ENCODE measurements at regions not wholly inside any gene's neighbourhood (a gene's known extent, or its start where the extent isn't known, plus 50 kb on each side); places are given as distances from the start of the nearest gene placed in this dataset.
"Not testable (repeated sequence)": the region's sequence is repeated elsewhere in the genome, so short reads cannot be mapped to it uniquely, and the experiment has no call there.

DNA sequence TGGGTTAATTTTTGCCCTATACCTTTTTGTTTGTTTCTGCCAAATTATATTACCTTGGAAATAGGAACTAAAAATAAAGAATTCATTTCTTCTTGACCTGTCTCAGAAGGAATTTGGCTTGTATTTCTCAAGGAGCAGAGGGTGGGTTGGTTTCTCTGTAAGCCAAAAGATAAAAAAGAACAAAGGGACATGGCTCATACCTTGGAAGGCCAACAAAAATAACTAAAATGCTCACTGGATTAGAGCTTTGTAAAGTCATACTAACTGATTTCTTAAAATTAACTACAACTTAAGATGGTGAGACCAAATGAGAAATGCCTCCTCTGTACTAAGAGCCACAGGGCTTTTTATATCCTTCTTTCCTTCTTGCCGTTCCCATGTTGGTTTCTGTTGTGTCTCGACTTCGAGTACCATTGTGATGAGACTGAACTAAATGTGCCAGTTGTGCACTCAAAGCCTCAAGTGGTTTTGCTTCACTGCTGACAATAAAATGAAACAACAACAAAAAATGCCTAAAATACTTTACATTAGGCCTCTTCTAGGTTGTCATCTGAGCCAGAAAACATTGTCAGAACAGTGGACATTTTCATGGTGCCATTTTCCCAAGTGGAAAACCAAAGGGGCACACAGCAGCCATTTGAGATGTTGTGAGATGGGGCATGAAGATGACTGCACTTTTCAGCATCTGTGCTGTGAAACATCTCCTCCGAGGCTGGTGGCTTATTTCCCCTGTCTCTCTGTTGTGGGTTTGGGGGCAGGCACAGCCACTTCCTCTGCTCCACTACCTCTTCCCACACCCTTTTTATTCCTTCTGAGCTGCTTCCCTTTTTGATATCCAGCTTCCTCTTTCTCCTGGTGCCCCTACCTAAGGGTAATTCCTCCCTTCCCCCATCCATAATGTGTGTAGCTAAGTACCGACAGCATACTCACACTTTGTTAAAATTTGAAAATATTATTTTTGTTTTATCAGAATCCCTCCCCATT lies 51.8 kb upstream of the AGR3 start:
- no peak for DNase-seq (ENCODE audit: low spot score)

DNA sequence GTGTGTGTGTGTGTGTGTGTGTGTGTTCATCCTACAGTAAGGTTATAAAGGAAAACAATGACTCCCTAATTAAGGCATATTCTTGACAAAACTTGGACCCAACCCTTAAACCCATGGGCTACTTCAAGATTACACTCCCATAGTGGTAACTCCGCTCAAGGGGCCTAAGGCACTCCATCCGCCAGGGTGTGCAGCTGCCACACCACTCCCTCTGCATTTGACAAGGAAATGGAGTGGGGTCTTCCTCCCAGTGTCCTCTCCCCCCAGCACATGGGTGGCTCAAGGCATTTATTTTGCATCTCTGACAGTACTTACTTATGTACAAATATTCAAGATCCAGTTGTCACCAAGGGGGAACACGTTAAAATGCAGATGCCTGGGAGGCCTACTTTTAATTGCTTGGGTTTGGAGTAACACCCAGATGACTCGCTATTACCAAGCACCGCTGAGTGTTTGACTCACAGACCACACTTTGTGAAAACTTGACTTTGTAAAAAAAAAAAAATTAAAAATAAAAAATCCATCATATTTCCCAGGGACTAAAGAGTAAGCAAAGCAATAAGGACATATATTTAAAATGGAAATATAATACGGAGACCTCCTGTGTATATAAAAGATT lies 53.0 kb upstream of the AGR3 start:
- DNase-seq (ENCODE audit: low spot score): no peak

DNA sequence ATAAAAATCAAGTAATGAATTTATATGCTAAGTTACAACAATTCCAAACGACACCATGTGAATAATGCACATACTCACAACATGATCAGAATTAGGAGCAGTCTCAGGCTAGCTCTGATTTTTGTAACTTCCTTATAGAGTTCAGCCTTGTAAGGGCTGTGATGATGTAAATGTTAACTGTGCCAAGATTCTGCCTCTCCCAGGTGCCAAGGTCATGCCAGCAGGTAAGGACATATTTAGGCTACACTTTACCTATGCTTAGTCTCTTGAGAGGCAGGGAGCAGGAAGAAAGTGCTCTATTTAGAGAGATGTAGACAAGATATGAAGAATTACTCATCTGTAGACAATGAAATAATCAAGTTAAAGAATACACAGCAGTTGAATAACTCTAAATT lies 53.6 kb upstream of the AGR3 start:
- peak; percentile 83 for DNase-seq (ENCODE audit: low spot score)

DNA sequence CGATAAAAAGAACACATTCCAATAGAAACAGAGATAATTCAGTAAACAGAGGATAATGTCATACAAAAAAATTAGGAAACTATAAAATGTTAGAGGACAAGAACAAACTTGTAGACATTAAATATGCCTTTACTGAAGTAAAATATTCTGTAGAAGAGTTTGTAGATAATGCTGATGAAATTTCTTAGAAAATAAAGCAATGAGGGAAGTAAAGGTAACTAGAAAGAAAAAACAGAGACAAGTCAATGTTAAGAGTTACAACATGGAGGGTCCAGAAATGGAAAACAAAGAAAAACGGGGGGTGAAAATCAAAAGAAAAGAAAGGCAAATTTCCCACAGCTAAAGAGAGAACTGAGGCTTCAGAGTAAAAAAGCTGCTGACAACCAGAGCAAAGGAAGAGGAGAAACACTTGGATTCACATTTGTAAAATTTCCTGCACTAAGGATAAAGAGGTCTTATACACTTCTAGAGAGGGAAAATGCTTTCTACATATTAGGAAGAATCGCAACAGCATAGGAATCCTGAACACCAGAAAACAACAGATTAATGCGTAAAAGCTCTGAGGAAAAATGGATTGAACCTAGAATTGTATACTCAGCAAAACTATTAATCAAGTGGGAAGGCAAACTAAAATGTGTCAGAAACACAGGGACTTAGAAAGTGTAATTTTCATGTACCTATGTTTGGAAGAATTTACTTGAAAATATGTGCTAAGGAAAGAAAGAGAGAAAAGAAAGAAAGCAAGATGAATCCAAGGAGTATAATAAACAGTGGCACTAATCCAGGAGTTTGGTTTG lies 55.0 kb upstream of the AGR3 start:
- DNase-seq (ENCODE audit: low spot score): no peak

DNA sequence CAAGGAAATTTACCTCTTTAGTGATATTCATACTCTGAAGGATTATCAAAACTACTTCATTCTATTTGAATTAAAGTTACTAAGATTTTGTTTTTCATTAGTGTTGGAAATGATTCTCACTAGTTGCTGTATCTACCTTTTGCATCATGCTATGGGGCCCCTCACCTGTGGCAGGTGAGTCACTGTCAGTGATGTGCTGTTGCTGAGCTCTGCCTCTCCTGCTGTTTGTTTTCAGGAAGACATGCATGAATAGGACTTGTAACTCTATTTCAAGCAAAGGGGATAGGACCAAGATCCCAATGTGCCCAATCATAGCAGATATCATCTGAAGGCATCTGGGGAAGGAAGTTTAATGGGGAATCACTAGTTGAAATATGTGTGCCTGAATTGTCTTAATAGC lies 57.4 kb upstream of the AGR3 start:
- DNase-seq (ENCODE audit: low spot score): no peak

DNA sequence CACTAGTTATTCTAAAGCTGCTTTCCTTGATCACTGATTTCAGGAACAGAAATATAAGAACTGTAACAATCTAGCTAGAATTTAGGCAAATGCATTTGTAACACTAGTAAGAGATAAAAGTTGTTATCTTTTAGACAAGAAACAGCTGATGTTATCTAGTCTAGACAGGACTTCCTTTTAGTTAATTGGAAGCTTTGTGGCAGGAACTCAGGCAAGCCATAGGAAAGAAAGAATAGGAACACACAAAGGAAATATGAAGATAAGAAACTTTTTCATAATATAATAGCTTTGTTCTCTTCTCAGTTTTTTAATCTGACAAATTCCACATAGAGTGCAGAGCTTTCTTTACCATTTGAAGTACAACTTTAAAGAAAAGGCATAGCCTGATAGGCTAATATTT lies 59.0 kb upstream of the AGR3 start:
- no peak for DNase-seq (ENCODE audit: low spot score)

DNA sequence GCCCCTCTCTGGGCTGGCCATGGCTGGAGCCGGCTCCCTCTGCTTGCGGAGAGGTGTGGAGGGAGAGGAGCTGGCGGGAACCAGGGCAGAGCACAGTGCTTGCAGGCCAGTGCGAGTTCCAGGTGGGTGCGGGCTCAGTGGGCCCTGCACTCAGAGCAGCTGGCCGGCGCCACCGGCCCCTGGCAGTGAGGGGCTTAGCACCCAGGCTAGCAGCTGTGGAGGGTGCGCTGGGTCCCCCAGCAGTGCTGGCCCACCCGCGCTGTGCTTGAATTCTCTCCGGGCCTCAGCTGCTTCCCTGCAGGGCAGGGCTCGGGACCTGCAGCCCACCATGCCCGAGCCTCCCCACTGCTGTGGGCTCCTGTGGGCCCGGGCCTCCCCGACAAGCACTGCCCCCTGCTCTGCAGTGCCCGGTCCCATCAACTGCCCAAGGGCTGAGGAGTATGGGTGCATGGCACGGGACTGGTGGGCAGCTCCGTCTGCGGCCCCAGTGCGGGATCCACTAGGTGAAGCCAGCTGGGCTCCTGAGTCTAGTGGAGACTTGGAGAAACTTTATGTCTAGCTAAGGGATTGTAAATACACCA lies 61.2 kb upstream of the AGR3 start:
- no peak for DNase-seq (ENCODE audit: low spot score)

DNA sequence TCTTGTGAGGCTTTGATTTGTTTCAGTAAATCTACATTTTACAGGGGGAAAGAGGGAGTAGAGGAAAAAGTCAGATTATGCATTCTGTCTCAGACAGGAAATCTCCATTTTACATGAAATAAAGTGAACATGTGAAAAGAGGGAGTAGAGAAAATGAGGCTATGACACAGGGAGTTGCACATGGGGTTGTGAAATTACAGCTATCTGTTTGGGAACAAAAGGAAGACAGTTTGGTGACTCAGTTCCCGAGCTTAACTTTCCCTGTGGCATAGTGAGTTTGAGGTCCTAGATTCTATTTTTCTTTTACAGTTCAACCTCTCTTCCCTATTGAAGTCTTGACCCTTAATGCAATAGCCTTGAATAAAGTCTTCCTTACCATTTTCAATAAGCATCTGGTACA lies 63.2 kb upstream of the AGR3 start:
- no peak for DNase-seq (ENCODE audit: low spot score)

DNA sequence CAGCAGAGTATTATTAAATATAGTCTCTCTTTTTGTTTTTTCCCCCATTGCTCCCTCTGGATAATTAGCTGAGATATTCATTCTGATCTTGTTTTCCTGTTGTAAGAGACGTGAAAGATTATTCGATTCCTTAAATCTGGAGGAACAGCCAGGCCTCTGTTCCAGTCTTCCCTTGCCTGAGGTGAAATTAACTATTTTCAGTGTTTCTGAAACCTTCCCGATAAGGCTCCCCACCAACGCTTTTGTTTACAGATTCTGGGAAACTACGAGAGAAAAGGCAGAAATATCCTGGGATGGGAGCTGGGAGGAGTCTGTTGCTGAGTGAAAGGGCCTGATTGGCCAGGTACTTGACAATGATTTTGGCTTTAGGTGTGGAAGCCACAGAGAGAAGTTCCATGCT lies 63.6 kb upstream of the AGR3 start:
- no peak for DNase-seq (ENCODE audit: low spot score)

DNA sequence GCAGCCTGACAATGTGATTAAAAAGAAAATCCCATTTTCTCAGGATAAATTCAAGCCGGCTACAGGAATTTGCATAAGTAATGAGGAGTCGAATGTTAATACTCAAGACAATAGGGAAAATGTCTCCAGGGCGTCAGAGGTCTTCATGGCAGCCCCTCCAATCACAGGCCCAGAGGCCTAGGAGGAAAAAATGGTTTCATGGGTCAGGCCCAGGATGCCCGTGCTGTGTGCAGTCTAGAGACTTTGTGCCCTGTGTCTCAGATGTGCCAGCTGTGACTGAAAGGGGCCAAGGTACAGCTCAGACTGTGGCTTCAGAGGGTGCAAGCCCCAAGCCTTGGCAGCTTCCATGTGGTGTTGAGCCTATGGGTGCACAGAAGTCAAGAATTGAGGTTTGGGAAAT lies 66.3 kb upstream of the AGR3 start:
- not testable (repeated sequence) for DNase-seq (ENCODE audit: low spot score)

DNA sequence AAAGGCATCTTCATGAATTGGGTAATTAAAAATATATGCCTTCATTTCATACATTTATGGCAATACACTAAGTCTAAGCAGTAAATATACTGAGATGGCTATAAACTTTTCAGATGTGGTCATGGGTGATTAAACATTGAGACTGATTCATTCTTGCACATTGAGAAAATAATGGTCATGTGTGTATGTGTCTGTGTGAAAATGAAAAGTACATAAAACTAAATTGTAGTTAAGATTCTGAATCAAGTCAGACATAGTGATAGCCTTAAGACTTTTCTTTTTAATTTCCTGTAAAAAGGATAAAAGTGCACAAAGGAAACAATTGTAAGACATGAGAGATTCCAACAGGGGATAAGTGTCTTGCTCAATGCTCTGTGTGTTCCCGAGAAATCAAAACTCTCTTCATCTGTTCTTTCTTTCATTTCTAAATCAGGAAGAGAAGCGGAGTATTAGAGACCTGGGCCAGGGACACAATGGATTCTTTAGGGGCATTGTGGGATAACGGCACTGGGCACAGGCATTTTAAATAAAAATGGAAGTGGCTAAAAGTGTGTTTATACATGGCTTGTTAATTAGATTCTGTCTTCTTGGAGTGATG lies 69.8 kb upstream of the AGR3 start:
- DNase-seq (ENCODE audit: low spot score): no peak

DNA sequence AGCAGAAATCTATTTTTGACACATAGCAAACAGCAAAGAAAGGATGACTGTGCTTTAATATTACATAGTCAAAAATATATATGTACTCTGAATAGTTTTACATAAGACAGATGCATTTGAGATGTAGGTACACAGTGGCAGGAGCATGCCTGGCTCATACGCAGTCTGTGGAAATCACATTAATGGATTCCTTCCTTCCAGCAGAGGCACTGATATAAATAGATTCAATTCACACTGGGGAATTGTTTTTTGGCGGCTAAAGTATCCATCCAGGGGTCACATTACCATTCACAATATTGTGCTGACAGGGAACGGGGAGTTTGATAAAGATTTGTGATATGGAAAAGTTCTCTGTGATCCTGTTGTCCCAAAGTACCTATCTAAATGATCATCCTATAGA lies 72.5 kb upstream of the AGR3 start:
- no peak for DNase-seq (ENCODE audit: low spot score)

DNA sequence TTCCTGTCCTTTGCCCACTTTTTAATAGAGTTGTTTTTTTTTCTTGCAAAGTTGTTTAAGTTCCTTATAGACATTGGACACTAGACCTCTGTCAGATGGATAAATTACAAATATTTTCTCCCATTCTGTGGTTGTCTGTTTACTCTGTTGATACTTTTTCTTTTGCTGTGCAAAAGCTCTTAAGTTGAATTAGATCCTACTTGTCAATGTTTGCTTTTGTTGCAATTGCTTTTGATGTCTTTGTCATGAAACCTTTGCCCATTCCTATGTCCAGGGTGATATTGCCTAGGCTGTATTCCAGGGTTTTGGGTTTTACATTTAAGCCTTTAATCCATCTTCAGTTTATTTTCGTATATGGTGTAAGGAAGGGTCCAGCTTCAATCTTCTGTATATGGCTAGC lies 76.9 kb upstream of the AGR3 start:
- DNase-seq (ENCODE audit: low spot score): no peak

DNA sequence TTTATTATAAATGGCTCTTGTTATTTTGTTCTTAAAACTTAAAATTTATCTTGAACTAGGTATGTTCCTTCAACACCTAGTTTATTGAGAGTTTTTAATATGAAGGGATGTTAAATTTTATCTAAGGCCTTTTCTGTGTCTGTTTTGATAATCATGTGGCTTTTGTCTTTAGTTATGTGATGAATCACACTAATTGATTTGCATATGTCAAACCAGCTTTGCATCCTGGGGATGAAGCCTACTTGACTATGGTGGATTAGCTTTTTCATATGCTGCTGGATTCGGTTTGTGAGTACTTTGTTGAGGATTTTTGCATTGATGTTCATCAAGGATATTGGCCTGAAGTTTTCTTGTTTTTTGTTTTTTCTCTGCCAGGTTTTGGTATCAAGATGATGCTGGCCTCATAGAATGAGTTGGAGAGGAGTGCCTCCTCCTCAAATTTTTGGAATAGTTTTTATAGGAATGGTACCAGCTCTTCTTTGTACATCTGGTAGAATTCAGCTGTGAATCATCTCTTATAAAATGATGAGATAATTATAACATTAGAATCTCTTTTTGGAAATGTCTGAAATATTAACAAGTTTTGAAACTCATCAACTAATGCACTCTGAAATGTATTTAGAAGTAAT lies 78.7 kb upstream of the AGR3 start:
- no peak for DNase-seq (ENCODE audit: low spot score)

DNA sequence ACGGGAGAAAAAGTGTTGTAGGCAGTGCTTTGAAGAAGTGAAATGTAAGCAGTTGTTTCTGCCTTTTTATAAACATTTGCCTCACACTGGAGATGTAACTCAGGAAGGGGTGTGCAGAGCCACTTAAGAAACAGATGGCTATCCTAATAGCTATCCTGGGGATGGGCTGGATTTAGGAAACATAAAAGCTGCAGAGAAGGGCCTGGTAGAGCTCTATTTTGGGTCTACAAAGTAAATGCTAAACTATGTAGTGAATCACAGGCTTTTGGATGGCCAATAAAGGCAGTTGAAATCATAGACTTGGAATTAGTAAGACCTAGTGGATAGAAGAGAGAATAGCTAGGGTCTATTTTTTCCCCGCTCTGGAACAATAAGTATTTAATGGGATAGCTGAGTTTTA lies 79.9 kb upstream of the AGR3 start:
- DNase-seq (ENCODE audit: low spot score): no peak

DNA sequence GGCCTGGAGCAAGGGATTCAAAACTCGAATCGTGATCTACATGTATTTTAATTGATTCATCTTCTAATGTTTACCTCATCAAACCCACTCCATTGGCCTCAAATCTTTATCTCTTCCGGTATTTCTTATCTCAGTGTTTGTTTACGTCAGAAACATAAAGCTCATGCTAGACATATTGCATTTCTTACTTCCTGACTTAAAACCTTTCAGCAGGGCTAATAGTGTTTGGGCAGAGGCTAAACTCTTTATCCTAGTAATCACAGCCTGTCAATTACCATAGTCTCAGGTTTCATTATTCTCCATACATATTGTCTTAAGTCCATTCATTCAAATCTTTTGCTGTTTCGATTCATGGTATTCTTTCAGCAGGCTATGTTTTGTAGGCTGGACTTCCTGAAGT lies 81.3 kb upstream of the AGR3 start:
- no peak for DNase-seq (ENCODE audit: low spot score)

DNA sequence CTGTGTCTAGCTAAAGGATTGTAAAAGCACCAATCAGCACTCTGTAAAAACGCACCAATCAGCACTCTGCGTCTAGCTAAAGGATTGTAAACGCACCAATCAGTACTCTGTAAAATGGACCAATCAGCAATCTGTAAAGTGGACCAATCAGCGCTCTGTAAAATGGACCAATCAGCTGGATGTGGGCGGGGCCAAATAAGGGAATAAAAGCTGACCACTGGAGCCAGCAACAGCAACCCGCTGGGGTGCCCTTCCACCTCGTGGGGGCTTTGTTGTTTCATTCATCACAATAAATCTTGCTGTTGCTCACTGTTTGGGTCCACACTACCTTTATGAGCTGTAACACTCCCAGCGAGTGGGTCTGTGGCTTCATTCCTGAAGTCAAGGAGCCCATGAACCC lies 83.9 kb upstream of the AGR3 start:
- DNase-seq (ENCODE audit: low spot score): not testable (repeated sequence)

DNA sequence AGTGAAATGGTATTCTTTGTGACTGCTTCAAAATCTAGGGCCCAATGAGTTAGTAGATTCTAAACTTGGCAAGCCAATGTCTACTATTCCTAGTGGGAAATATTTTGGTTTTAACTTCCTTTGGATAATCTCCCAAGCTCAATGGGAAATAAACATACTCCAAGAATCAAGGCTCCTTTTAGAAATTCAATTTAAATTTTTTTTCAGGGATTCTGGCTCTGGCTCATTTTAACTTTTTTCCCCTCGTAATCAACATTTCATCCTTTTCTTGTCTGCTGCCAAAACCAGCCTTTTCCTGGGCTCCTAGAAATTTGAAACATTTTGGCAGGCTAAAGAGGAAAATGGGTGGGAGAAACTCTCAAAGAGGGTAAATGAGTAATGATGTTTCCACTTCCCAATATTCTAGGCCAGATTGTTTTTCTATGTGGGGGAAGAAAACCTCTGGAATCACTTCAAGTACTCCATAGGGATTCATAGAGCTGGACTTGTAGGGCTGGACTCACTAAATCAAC lies 85.6 kb upstream of the AGR3 start:
- DNase-seq (ENCODE audit: low spot score): no peak

DNA sequence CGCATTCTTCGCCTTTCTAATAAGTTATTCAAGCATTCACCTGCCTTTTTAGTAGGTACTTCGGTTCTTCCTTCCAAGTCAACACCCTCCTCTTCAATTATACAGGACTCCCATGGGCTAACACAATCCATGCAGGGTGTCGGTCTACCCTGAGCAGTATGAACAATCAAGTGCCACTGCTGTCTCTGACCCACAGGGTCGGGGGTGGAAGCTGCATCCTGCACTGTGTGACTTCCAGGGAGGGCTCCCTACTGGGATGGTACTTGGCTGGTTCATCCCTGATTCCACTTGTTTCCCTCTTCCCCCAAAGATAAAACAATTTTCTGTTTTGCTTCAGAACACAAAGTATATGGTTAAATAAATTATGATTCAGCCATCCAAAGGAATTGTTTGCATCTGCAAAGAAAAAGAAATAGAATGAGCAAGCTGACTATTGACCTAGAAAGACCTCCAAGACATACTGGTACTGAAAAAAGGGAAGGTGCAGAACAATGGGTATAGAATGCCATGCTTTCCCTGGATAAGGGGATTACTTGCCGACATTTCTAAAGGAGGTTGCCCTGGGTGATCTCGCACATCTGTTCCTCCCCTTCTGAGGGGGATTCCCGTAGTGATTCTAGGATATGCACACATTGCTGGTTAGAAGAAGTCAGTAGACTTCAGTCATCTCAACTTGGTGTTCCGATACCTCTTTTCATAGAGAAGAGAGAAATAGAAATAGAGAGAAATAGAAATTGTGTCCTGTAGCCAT lies 89.1 kb upstream of the AGR3 start:
- no peak for DNase-seq (ENCODE audit: low spot score)

DNA sequence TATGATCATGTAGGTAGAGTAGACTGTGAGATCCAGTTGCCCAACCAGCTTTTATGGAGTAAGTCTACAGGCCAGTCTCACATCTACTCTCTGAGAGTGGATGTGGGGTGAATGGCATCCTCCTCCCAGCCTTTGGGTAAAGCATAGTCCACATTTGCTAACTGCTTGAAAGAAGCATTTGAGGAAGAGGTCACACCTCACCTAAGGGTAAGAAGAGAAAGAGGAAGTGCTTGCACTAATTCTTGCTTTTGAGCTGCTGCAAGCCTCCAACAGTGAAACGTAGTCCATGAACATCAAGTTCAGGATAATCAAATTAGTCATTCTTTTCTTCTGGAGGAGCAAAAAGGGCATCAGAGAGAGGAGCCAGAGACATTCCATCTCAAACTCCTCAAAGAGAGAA lies 93.9 kb upstream of the AGR3 start:
- DNase-seq (ENCODE audit: low spot score): no peak
